ENCODE measurements at regions not wholly inside any gene's neighbourhood (a gene's known extent, or its start where the extent isn't known, plus 50 kb on each side); places are given as distances from the start of the nearest gene placed in this dataset.

DNA sequence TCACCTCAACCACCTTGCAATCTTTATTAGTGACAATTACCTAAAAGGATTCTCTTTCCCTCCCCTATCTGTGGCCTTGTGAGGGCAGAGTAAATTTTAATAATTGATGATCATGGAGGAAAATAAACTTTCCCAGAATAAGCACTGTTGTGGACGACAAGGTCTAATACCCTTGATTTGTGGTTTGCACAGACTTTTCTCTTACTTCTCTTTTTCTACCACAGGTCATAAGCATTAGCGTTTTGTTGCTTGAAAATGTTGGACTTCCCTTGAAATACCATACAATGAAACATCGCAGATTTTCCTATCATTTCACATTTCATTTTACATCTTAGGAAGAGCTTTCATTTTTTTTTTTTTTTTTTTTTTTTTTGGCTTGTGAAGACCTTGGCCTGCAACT, 188.1 kb upstream of the TMEM72 start:
- TF ChIP-seq, protein P1, sequence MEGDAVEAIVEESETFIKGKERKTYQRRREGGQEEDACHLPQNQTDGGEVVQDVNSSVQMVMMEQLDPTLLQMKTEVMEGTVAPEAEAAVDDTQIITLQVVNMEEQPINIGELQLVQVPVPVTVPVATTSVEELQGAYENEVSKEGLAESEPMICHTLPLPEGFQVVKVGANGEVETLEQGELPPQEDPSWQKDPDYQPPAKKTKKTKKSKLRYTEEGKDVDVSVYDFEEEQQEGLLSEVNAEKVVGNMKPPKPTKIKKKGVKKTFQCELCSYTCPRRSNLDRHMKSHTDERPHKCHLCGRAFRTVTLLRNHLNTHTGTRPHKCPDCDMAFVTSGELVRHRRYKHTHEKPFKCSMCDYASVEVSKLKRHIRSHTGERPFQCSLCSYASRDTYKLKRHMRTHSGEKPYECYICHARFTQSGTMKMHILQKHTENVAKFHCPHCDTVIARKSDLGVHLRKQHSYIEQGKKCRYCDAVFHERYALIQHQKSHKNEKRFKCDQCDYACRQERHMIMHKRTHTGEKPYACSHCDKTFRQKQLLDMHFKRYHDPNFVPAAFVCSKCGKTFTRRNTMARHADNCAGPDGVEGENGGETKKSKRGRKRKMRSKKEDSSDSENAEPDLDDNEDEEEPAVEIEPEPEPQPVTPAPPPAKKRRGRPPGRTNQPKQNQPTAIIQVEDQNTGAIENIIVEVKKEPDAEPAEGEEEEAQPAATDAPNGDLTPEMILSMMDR (IDR thresholded peaks at IDR 0.05; ENCODE audit: low read depth, low read length, missing control alignments): no peak
- no peak for DNase-seq
- in situ Hi-C loops (cut with HindIII; ENCODE audit: low pct_ligation_motif_present, low sequenced_read_pairs): no loop called here
- Histone ChIP-seq H3K27ac (no peak overlapping the region), H3K4me3 (ENCODE audit: low read depth, low read length) (no peak overlapping the region), H3K36me3 (replicated peaks) (no peaks in the 10 kb centered on the region), H3K27me3 (replicated peaks) (no peaks in the 10 kb centered on the region)

DNA sequence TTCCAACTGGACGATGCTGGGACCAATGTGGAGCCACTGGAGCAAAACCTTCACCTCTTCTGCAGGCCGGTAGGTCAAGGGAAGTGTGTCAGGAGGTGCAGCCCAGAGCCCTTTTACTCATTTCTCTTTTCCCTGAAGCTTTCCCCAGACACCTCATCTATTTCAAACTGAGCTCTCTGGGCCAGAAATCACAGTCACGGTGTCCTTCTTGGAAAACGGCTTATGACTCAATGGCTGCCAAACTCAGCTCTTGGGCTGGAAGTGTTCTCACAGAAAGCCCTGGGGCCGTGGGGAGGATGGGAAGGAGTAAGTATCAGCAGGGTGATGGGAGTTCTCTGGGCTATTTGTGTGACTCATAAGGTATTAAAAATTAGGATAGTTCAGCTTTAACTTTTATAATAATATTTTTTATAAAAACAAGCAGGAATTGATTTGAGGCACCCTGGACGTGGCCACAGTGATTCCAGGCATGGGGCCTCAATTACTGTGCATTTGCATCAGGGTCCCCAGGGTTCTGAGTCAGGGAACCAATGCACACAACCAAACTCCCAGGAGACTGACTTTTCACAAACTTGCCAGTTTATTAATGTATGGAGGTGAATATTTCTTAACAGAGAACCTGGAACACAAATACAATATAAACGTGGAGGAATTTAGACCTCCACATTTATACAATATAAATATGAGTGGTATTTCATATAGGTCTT, 187.4 kb upstream of the TMEM72 start:
- in situ Hi-C loops (cut with HindIII; ENCODE audit: low pct_ligation_motif_present, low sequenced_read_pairs): no loop called here
- TF ChIP-seq, protein P1 (IDR thresholded peaks at IDR 0.05; ENCODE audit: low read depth, low read length, missing control alignments): no peak
- H3K4me3 ChIP-seq (ENCODE audit: low read depth, low read length): no peak overlapping the region
- peak; percentile 77 for DNase-seq
- no peaks in the 10 kb centered on the region for H3K36me3 ChIP-seq (replicated peaks)
- peak overlapping the region; percentile 76 for H3K27ac ChIP-seq
- no peaks in the 10 kb centered on the region for H3K27me3 ChIP-seq (replicated peaks)

DNA sequence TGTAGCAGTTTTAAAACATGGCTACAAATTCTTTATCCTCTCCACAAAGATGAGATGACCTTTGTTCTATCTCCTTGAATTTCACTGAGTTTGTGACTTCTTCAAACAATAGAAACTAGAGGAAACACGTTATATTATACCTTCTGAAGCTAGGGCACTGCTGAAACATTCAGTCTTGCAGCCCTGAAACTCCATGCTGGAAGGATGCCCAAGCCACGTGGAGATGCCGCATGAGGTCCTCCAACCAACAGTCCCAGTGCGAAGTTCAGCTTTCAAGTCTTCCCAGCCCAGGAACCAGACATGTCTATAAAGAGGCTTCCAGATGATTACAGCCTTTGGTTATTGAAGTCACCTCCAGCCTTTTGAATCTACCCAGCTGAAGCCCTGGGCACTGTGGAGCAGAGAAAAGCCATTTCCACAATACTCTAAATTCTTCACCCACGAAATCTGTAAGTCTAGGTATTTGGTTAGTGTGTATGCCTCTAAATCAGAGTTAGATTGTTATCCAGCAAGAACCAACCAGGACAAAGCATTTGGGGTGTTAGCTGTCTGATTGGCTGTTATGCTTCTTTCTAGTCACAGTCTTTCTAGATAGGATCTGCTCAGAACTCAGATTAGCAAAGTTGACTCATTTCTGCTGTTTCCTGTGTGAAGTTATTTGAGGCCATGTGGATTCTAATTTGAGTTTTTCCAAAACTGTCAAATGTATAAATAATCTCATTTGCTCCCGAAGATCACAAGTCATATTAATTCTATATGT, 186.5 kb upstream of the TMEM72 start:
- H3K36me3 ChIP-seq (replicated peaks): no peaks in the 10 kb centered on the region
- H3K27me3 ChIP-seq (replicated peaks): no peaks in the 10 kb centered on the region
- peak overlapping the region; percentile 76 for H3K27ac ChIP-seq
- in situ Hi-C loops (cut with HindIII; ENCODE audit: low pct_ligation_motif_present, low sequenced_read_pairs): no loop called here
- TF ChIP-seq, protein P1 (IDR thresholded peaks at IDR 0.05; ENCODE audit: low read depth, low read length, missing control alignments): no peak
- DNase-seq: peak; percentile 85
- H3K4me3 ChIP-seq (ENCODE audit: low read depth, low read length): no peak overlapping the region

DNA sequence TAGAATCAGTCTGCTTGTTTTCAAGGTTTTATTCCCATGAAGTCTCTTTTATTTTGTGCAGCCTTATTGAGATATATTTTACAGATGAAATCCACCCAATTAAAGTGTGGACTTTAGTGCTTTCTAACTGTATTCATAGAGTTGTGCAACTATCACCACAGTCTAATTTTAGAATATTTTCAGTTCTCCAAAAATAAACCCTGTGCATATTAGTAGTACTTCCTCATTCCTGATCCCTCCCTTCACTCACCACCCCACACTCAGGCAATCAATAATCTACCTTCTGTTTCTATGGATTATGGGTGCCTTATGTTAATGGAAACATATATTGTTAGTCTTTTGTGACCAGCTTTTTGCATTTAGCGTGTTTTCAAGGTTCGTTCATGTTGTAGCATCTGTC, 185.7 kb upstream of the TMEM72 start:
- H3K4me3 ChIP-seq (ENCODE audit: low read depth, low read length): no peak overlapping the region
- DNase-seq: no peak
- in situ Hi-C loops (cut with HindIII; ENCODE audit: low pct_ligation_motif_present, low sequenced_read_pairs): no loop called here
- TF ChIP-seq, protein P1 (IDR thresholded peaks at IDR 0.05; ENCODE audit: low read depth, low read length, missing control alignments): no peak
- H3K27ac ChIP-seq: peak overlapping the region; percentile 76
- H3K27me3 ChIP-seq (replicated peaks): no peaks in the 10 kb centered on the region
- no peaks in the 10 kb centered on the region for H3K36me3 ChIP-seq (replicated peaks)

DNA sequence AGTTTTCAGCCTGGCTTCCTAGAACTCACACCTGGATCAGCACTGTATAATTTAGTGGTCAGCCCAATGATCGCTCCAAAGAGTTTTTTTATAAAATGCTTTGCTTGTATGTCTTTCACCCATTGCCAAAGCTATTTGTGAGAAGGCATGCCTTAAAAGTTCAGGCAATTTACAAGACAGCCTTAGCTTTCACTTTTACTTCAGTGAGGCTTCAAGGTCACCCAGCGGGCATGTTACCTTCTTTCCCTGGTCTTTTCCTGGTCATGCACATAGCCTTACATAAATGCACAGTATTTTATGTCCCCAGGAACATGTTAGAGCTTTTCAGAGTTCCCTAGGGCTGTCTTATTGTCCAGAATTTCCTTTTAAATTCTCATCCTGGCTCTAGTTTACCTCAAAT, 179.9 kb upstream of the TMEM72 start:
- Histone ChIP-seq H3K27ac (no peak overlapping the region), H3K27me3 (replicated peaks) (no peaks in the 10 kb centered on the region), H3K36me3 (replicated peaks) (no peaks in the 10 kb centered on the region), H3K4me3 (ENCODE audit: low read depth, low read length) (no peak overlapping the region)
- in situ Hi-C loops (cut with HindIII; ENCODE audit: low pct_ligation_motif_present, low sequenced_read_pairs): no loop called here
- TF ChIP-seq, protein P1 (IDR thresholded peaks at IDR 0.05; ENCODE audit: low read depth, low read length, missing control alignments): no peak
- no peak for DNase-seq
